SK-N-SH treated with all-trans-retinoic acid at 6 μM for 48 hours (cell line): ENCODE measurements at regions not wholly inside any gene's neighbourhood (a gene's known extent, or its start where the extent isn't known, plus 50 kb on each side); places are given as distances from the start of the nearest gene placed in this dataset.

Experiments used
- ATAC-seq: fragments of 200-7000 bp; cut with Tn5 transposase; 3 replicates; pipeline ENCODE4 v1.9.1; 2020; ENCODE audit warnings: mild to moderate bottlenecking, moderate library complexity
- BACH2 ChIP-seq: fragments of 250-450 bp; sonication (Bioruptor Pico); IDR thresholded peaks from 2 replicates; pipeline ENCODE4 v1.9.0; 2021; ENCODE audit warnings: mild to moderate bottlenecking, borderline replicate concordance
- CREB5 ChIP-seq: fragments of 250-450 bp; sonication (Bioruptor Pico); IDR thresholded peaks from 2 replicates; pipeline ENCODE4 v1.5.1; 2020; ENCODE audit warnings: low read depth, mild to moderate bottlenecking, moderate library complexity
- CSDC2 ChIP-seq: fragments of 250-450 bp; sonication (Bioruptor Pico); IDR thresholded peaks from 2 replicates; pipeline ENCODE4 v1.5.0; 2020; ENCODE audit warnings: mild to moderate bottlenecking, moderate library complexity
- CSRNP3 ChIP-seq: fragments of 250-450 bp; sonication (Bioruptor Pico); IDR thresholded peaks from 2 replicates; pipeline ENCODE4 v1.5.1; 2021; ENCODE audit warnings: mild to moderate bottlenecking, moderate library complexity
- ESRRG ChIP-seq: fragments of 250-450 bp; sonication (Bioruptor Pico); IDR thresholded peaks from 2 replicates; pipeline ENCODE4 v1.6.1; 2021; ENCODE audit warnings: mild to moderate bottlenecking
- GLIS3 ChIP-seq: fragments of 250-450 bp; sonication (Bioruptor Pico); IDR thresholded peaks from 2 replicates; pipeline ENCODE4 v1.5.0; 2020; ENCODE audit warnings: mild to moderate bottlenecking, moderate library complexity
- ISL1 ChIP-seq: fragments of 250-450 bp; sonication (Bioruptor Pico); IDR thresholded peaks from 2 replicates; pipeline ENCODE4 v2.1.2; 2022; ENCODE audit warnings: mild to moderate bottlenecking, moderate library complexity
- OSR1 ChIP-seq: fragments of 250-450 bp; sonication (Bioruptor Pico); IDR thresholded peaks from 2 replicates; pipeline ENCODE4 v1.8.0; 2022; ENCODE audit warnings: moderate library complexity, mild to moderate bottlenecking, inconsistent platforms
- PATZ1 ChIP-seq: fragments of 250-450 bp; sonication (Bioruptor Pico); IDR thresholded peaks from 2 replicates; pipeline ENCODE4 v1.8.0; 2020; ENCODE audit warnings: mild to moderate bottlenecking, moderate library complexity, borderline replicate concordance
- POU6F1 ChIP-seq: fragments of 250-450 bp; sonication (Bioruptor Pico); IDR thresholded peaks from 2 replicates; pipeline ENCODE4 v1.8.0; 2021; ENCODE audit warnings: low read depth, mild to moderate bottlenecking, moderate library complexity, borderline replicate concordance
- PPARA ChIP-seq: fragments of 250-450 bp; sonication (Bioruptor Pico); IDR thresholded peaks from 2 replicates; pipeline ENCODE4 v1.5.0; 2020; ENCODE audit warnings: mild to moderate bottlenecking, borderline replicate concordance
- RARB ChIP-seq: fragments of 250-450 bp; sonication (Bioruptor Pico); IDR thresholded peaks from 2 replicates; pipeline ENCODE4 v1.8.0; 2021; ENCODE audit warnings: mild to moderate bottlenecking, moderate library complexity
- SNAI2 ChIP-seq: fragments of 250-450 bp; sonication (Bioruptor Pico); IDR thresholded peaks from 2 replicates; pipeline ENCODE4 v1.5.0; 2020; ENCODE audit warnings: mild to moderate bottlenecking, moderate library complexity
- TCF4 ChIP-seq: fragments of 250-450 bp; sonication (Bioruptor Pico); IDR thresholded peaks from 2 replicates; pipeline ENCODE4 v1.8.0; 2021; ENCODE audit warnings: mild to moderate bottlenecking, moderate library complexity, borderline replicate concordance
- TOX ChIP-seq: fragments of 250-450 bp; sonication (Bioruptor Pico); IDR thresholded peaks from 2 replicates; pipeline ENCODE4 v1.8.0; 2021; ENCODE audit warnings: mild to moderate bottlenecking, moderate library complexity, borderline replicate concordance
- TSHZ2 ChIP-seq: fragments of 250-450 bp; sonication (Bioruptor Pico); IDR thresholded peaks from 2 replicates; pipeline ENCODE4 v1.5.0; 2020; ENCODE audit warnings: mild to moderate bottlenecking, moderate library complexity
- ZC3H10 ChIP-seq: fragments of 250-450 bp; sonication (Bioruptor Pico); IDR thresholded peaks from 2 replicates; pipeline ENCODE4 v1.5.1; 2021; ENCODE audit warnings: mild to moderate bottlenecking, moderate library complexity
- ZFP3 ChIP-seq: fragments of 250-450 bp; sonication (Bioruptor Pico); IDR thresholded peaks from 2 replicates; pipeline ENCODE4 v1.5.0; 2020; ENCODE audit warnings: mild to moderate bottlenecking, moderate library complexity
- ZFP30 ChIP-seq: fragments of 450-650 bp; formaldehyde crosslinking; IDR thresholded peaks from 2 replicates; pipeline ENCODE4 v1.5.0; 2022; ENCODE audit warnings: mild to moderate bottlenecking, moderate library complexity
- ZNF565 ChIP-seq: fragments of 450-650 bp; formaldehyde crosslinking; conservative IDR thresholded peaks from 2 replicates; pipeline ENCODE4 v1.5.0; 2020; ENCODE audit warnings: low read depth, mild to moderate bottlenecking, moderate library complexity
- ZNF70 ChIP-seq: fragments of 450-650 bp; formaldehyde crosslinking; IDR thresholded peaks from 2 replicates; pipeline ENCODE4 v1.5.0; 2020; ENCODE audit warnings: mild to moderate bottlenecking, moderate library complexity
- ZNF8 ChIP-seq: fragments of 450-650 bp; formaldehyde crosslinking; IDR thresholded peaks from 2 replicates; pipeline ENCODE4 v1.5.0; 2020; ENCODE audit warnings: mild to moderate bottlenecking, moderate library complexity

- TF ChIP-seq TSHZ2 (no peak), ZNF8 (CRISPR knock-in tag) (no peak), CREB5 (CRISPR knock-in tag) (no peak), ZFP3 (CRISPR knock-in tag) (no peak), PPARA (no peak)
Measured at GRCh38 chr3:147187687-147188086, 218.7 kb downstream of the ZIC4 start (continued).

GRCh38 chr3:147185781-147186180, 220.6 kb downstream of the ZIC4 start:
- TF ChIP-seq OSR1 (CRISPR knock-in tag) (no peak), ZNF70 (CRISPR knock-in tag) (no peak), ZFP30 (CRISPR knock-in tag) (no peak), TOX (no peak), ZFP3 (CRISPR knock-in tag) (no peak), POU6F1 (no peak), ZNF565 (CRISPR knock-in tag) (no peak), BACH2 (CRISPR knock-in tag) (no peak), PATZ1 (CRISPR knock-in tag) (no peak), GLIS3 (CRISPR knock-in tag) (no peak), TCF4 (no peak), ZC3H10 (CRISPR knock-in tag) (no peak), CSDC2 (CRISPR knock-in tag) (no peak), ESRRG (CRISPR knock-in tag) (no peak), ZNF8 (CRISPR knock-in tag) (no peak), CSRNP3 (CRISPR knock-in tag) (no peak), PPARA (no peak), RARB (CRISPR knock-in tag) (no peak), CREB5 (CRISPR knock-in tag) (no peak), ISL1 (no peak)
- ATAC-seq = no peak

GRCh38 chr3:147184794-147185193, 221.5 kb downstream of the ZIC4 start:
- TF ChIP-seq RARB (CRISPR knock-in tag) (no peak), CSDC2 (CRISPR knock-in tag) (no peak), BACH2 (CRISPR knock-in tag) (no peak), OSR1 (CRISPR knock-in tag) (no peak), SNAI2 (CRISPR knock-in tag) (no peak), ISL1 (no peak), CSRNP3 (CRISPR knock-in tag) (no peak), ZNF565 (CRISPR knock-in tag) (no peak), PPARA (no peak), CREB5 (CRISPR knock-in tag) (no peak), ZNF8 (CRISPR knock-in tag) (no peak)
- TF ChIP-seq, all 23 proteins: peak for 0
- no peak for ATAC-seq
